ENCODE measurements at regions not wholly inside any gene's neighbourhood (a gene's known extent, or its start where the extent isn't known, plus 50 kb on each side); places are given as distances from the start of the nearest gene placed in this dataset.

DNA sequence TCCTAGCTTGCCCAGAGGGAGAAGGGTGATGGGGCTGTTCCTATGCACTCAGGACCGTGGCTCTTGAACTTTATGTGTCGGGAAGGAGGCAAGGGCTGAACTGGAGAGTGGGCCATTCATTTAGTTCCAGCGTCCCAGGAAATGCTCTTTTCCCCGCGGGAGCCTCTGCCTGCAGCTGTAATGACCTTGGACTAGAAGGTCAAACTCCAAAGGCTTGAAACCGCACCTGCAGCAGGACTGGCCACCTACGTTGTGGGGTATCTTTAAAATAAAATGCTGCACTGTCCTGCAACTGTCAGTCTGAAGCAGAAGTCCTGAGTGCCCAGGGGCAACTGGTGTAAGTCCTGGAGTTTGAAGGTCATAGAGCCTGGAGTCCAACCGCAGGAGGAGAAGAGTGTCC lies 61.5 kb upstream of the LSM6 start:
- DNase-seq = no peak
- TF ChIP-seq, protein P1, sequence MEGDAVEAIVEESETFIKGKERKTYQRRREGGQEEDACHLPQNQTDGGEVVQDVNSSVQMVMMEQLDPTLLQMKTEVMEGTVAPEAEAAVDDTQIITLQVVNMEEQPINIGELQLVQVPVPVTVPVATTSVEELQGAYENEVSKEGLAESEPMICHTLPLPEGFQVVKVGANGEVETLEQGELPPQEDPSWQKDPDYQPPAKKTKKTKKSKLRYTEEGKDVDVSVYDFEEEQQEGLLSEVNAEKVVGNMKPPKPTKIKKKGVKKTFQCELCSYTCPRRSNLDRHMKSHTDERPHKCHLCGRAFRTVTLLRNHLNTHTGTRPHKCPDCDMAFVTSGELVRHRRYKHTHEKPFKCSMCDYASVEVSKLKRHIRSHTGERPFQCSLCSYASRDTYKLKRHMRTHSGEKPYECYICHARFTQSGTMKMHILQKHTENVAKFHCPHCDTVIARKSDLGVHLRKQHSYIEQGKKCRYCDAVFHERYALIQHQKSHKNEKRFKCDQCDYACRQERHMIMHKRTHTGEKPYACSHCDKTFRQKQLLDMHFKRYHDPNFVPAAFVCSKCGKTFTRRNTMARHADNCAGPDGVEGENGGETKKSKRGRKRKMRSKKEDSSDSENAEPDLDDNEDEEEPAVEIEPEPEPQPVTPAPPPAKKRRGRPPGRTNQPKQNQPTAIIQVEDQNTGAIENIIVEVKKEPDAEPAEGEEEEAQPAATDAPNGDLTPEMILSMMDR (IDR thresholded peaks at IDR 0.05) = no peak
- no peak overlapping the region for H3K27ac ChIP-seq
- H3K27me3 ChIP-seq = no peaks in the 10 kb centered on the region
- no peaks in the 10 kb centered on the region for H3K36me3 ChIP-seq
- intact Hi-C loops (cut with DNase I) = no loop called here
- H3K9me3 ChIP-seq = no peaks in the 10 kb centered on the region
- no peak overlapping the region for H3K9ac ChIP-seq (ENCODE audit: low read depth in 2 of 2, low read length in 2 of 2)
- no peak overlapping the region for H3K4me3 ChIP-seq
- no peaks in the 10 kb centered on the region for H3K4me1 ChIP-seq

DNA sequence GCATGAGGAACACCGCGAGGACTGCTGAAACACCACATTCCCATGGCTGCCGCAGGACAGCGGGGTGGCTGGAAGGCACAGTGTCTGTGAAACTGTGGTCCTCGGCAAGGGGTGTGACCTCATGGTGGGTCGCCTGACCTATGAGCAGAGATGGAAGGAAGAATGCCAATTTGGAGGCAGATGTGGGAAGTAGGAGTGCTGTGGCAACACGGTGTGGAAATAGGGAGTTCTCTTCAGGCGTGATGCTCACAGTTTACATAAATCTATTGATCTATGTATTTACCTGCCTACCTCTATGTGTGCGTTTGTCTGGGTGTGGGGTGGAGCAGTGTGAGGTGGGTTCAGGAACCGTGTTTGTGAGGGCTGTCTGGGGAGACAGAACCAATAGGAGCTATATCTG lies 62.3 kb upstream of the LSM6 start:
- Histone ChIP-seq H3K4me1 (no peaks in the 10 kb centered on the region), H3K36me3 (no peaks in the 10 kb centered on the region), H3K4me3 (no peak overlapping the region), H3K27me3 (no peaks in the 10 kb centered on the region), H3K9me3 (no peaks in the 10 kb centered on the region), H3K27ac (no peak overlapping the region), H3K9ac (ENCODE audit: low read depth in 2 of 2, low read length in 2 of 2) (no peak overlapping the region)
- DNase-seq = no peak
- intact Hi-C loops (cut with DNase I) = no loop called here
- TF ChIP-seq, protein P1 (IDR thresholded peaks at IDR 0.05) = no peak

DNA sequence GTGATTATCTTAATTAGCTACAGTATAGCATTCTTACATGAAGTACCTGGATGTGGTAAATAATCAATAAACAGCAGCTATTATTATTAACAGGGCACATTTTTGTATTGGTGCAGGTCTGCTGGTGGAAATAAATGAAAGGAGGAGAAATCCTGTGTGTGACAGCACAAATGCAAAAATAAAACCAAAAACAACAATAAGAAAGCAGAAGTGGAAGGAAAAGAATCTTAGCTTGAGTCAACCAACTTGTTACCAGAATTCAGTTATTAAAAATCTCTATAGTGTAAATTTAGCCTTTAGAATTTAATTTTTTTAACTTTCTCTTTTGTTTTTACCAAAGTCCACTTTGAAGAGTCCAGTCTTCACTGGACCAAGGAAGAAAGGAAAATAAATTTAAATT lies 63.1 kb upstream of the LSM6 start:
- H3K9me3 ChIP-seq = no peaks in the 10 kb centered on the region
- no peaks in the 10 kb centered on the region for H3K4me1 ChIP-seq
- H3K27me3 ChIP-seq = no peaks in the 10 kb centered on the region
- H3K27ac ChIP-seq = no peak overlapping the region
- TF ChIP-seq, protein P1 (IDR thresholded peaks at IDR 0.05) = no peak
- H3K4me3 ChIP-seq = no peak overlapping the region
- no peak overlapping the region for H3K9ac ChIP-seq (ENCODE audit: low read depth in 2 of 2, low read length in 2 of 2)
- no peaks in the 10 kb centered on the region for H3K36me3 ChIP-seq
- DNase-seq = no peak
- intact Hi-C loops (cut with DNase I) = no loop called here

DNA sequence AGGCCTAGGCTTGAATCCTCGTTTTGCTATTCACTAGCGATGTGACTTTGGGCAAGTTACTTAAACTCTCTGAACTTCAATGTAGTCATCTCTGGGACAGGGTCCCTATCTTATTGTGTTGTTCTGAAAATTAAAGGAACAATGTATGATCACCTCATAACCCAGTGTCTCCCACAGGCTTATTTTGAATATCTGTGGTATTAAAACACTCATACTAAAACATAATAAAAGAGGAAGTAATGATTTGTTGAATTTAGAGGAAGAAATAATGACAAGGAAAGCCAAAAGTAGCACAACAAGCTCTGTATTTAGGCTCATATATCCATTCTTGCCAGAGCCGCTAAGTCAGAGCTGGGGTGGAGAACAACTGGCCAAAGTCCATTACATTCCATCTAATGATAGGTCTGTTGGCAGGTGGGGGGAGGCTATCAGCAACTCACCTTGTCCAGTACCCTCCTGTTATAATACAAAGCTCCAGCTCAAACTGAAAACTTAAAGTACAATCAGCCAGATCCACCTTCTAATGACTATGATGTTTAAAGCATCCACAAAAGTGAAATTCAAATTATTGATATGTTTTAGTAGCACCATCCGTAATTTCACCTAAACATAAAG lies 64.5 kb upstream of the LSM6 start:
- no peak for DNase-seq

DNA sequence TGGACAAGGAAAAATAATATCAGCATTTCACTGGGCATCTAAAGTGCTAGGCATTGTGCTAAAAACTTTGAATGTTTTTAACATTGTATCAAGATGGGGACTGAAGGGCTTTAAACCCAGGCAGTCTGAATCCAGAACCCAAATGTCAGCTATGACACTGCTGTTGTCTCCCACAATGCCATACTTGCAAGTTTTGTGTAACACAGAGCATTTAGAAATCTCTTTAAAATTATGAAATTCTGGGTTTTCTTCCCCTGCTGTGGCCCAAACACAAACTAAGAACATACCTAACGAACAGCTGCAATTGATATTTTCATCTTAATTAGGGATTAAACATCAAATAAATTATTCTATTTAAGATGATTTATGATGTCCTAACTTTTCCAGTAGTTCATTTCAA lies 66.8 kb upstream of the LSM6 start:
- Histone ChIP-seq H3K27me3 (no peaks in the 10 kb centered on the region), H3K4me3 (no peak overlapping the region), H3K27ac (no peak overlapping the region), H3K9me3 (no peaks in the 10 kb centered on the region), H3K9ac (ENCODE audit: low read depth in 2 of 2, low read length in 2 of 2) (no peak overlapping the region), H3K36me3 (no peaks in the 10 kb centered on the region), H3K4me1 (no peaks in the 10 kb centered on the region)
- no peak for DNase-seq
- intact Hi-C loops (cut with DNase I) = no loop called here
- TF ChIP-seq, protein P1 (IDR thresholded peaks at IDR 0.05) = no peak

More for the DNA sequence above, 64.5 kb upstream of the LSM6 start:
- Histone ChIP-seq H3K27ac (no peak overlapping the region), H3K4me1 (no peaks in the 10 kb centered on the region), H3K4me3 (no peak overlapping the region), H3K27me3 (no peaks in the 10 kb centered on the region), H3K36me3 (no peaks in the 10 kb centered on the region), H3K9ac (ENCODE audit: low read depth in 2 of 2, low read length in 2 of 2) (no peak overlapping the region), H3K9me3 (no peaks in the 10 kb centered on the region)
- intact Hi-C loops (cut with DNase I) = no loop called here
- TF ChIP-seq, protein P1 (IDR thresholded peaks at IDR 0.05) = no peak
